ENCODE measurements at regions not wholly inside any gene's neighbourhood (a gene's known extent, or its start where the extent isn't known, plus 50 kb on each side); places are given as distances from the start of the nearest gene placed in this dataset.
"Not testable (repeated sequence)": the region's sequence is repeated elsewhere in the genome, so short reads cannot be mapped to it uniquely, and the experiment has no call there.

GRCh38 chr1:170376801-170377385 lies 155.1 kb upstream of the GORAB start:
- no peak for DNase-seq (ENCODE audit: low spot score)

- no peak for DNase-seq (ENCODE audit: low spot score)
Measured at GRCh38 chr1:170377440-170377839, 154.5 kb upstream of the GORAB start.

GRCh38 chr1:170377896-170378634 lies 153.9 kb upstream of the GORAB start:
- no peak for DNase-seq (ENCODE audit: low spot score)

- no peak for DNase-seq (ENCODE audit: low spot score)
Measured at GRCh38 chr1:170385750-170386149, 146.2 kb upstream of the GORAB start.

- DNase-seq (ENCODE audit: low spot score): no peak
Measured at GRCh38 chr1:170388489-170388888, 143.5 kb upstream of the GORAB start.

- no peak for DNase-seq (ENCODE audit: low spot score)
Measured at GRCh38 chr1:170395149-170395548, 136.8 kb upstream of the GORAB start.

GRCh38 chr1:170397061-170397460 lies 134.9 kb upstream of the GORAB start:
- no peak for DNase-seq (ENCODE audit: low spot score)

- no peak for DNase-seq (ENCODE audit: low spot score)
Measured at GRCh38 chr1:170402476-170403311, 129.3 kb upstream of the GORAB start.

GRCh38 chr1:170407138-170407537 lies 124.8 kb upstream of the GORAB start:
- no peak for DNase-seq (ENCODE audit: low spot score)

- no peak for DNase-seq (ENCODE audit: low spot score)
Measured at GRCh38 chr1:170407581-170407980, 124.4 kb upstream of the GORAB start.

GRCh38 chr1:170410401-170411166 lies 121.4 kb upstream of the GORAB start:
- DNase-seq (ENCODE audit: low spot score): no peak

GRCh38 chr1:170414989-170415709 lies 116.8 kb upstream of the GORAB start:
- no peak for DNase-seq (ENCODE audit: low spot score)

- DNase-seq (ENCODE audit: low spot score): no peak
Measured at GRCh38 chr1:170415710-170416372, 116.1 kb upstream of the GORAB start.

GRCh38 chr1:170424346-170424745 lies 107.6 kb upstream of the GORAB start:
- no peak for DNase-seq (ENCODE audit: low spot score)

GRCh38 chr1:170426596-170426995 lies 105.4 kb upstream of the GORAB start:
- no peak for DNase-seq (ENCODE audit: low spot score)

GRCh38 chr1:170427002-170427401 lies 105.0 kb upstream of the GORAB start:
- not testable (repeated sequence) for DNase-seq (ENCODE audit: low spot score)

- no peak for DNase-seq (ENCODE audit: low spot score)
Measured at GRCh38 chr1:170436928-170437327, 95.0 kb upstream of the GORAB start.

- no peak for DNase-seq (ENCODE audit: low spot score)
Measured at GRCh38 chr1:170445096-170445495, 86.9 kb upstream of the GORAB start.

- no peak for DNase-seq (ENCODE audit: low spot score)
Measured at GRCh38 chr1:170448661-170449158, 83.3 kb upstream of the GORAB start.

GRCh38 chr1:170457325-170458050 lies 74.5 kb upstream of the GORAB start:
- DNase-seq (ENCODE audit: low spot score): not testable (repeated sequence)

All from mucosa of gallbladder (tissue), 1 donor.